ENCODE measurements at regions not wholly inside any gene's neighbourhood (a gene's known extent, or its start where the extent isn't known, plus 50 kb on each side); places are given as distances from the start of the nearest gene placed in this dataset.

- TF ChIP-seq, protein P1, sequence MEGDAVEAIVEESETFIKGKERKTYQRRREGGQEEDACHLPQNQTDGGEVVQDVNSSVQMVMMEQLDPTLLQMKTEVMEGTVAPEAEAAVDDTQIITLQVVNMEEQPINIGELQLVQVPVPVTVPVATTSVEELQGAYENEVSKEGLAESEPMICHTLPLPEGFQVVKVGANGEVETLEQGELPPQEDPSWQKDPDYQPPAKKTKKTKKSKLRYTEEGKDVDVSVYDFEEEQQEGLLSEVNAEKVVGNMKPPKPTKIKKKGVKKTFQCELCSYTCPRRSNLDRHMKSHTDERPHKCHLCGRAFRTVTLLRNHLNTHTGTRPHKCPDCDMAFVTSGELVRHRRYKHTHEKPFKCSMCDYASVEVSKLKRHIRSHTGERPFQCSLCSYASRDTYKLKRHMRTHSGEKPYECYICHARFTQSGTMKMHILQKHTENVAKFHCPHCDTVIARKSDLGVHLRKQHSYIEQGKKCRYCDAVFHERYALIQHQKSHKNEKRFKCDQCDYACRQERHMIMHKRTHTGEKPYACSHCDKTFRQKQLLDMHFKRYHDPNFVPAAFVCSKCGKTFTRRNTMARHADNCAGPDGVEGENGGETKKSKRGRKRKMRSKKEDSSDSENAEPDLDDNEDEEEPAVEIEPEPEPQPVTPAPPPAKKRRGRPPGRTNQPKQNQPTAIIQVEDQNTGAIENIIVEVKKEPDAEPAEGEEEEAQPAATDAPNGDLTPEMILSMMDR (IDR thresholded peaks at IDR 0.05; ENCODE audit: control insufficient read depth, insufficient read depth, low read depth, low read length, missing control alignments), result no peak
- no peak for DNase-seq (ENCODE audit: low read depth)
These were observed 110.2 kb upstream of the PHF14 start for GRCh38 chr7:10863476-10863875.

DNA sequence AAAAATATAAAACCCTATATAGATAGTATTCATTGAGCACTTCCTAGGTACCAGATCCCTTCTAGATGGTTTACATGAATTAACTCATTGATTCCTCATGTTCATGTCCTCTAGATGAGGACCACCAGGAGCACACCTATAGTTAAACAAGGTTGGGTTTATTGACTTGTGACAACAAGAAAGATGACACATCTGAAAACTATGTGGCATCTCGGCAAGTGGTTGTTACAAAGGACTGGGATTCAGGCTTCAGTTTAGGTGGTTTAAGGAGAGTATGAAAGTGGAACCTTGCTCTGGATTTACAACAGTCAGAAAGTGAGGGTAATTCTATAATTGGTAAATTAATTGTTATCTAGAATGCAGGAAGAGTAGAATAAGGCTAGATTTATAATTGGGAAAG is 99.0 kb upstream of the PHF14 start:
- no peak overlapping the region for H3K4me3 ChIP-seq (ENCODE audit: control insufficient read depth, low read depth, low read length)
- TF ChIP-seq, protein P1 (IDR thresholded peaks at IDR 0.05; ENCODE audit: control insufficient read depth, insufficient read depth, low read depth, low read length, missing control alignments), result no peak
- DNase-seq (ENCODE audit: low read depth), result no peak

More at GRCh38 chr7:10863476-10863875, 110.2 kb upstream of the PHF14 start:
- no peak overlapping the region for H3K4me3 ChIP-seq (ENCODE audit: control insufficient read depth, low read depth, low read length)

DNA sequence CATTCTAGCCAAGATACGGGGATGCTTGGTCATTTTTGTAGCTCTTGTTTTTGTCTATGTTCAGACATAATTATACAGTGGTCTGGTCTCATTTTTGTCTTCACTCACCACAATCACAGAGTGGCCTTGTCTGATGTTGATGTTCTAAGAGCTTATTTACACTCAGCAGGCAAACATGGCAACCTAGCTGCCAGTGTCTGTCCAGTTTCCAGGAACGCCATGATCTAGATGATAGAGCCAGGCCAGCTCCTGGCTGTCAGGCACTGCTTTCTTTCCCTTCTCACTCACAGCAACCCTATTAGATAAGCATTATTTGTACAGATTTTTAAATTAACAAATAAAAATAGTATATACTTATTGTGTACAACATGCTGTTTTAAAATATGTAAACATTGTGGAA is 98.6 kb upstream of the PHF14 start:
- TF ChIP-seq, protein P1 (IDR thresholded peaks at IDR 0.05; ENCODE audit: control insufficient read depth, insufficient read depth, low read depth, low read length, missing control alignments), result no peak
- DNase-seq (ENCODE audit: low read depth), result no peak
- H3K4me3 ChIP-seq (ENCODE audit: control insufficient read depth, low read depth, low read length), result no peak overlapping the region

DNA sequence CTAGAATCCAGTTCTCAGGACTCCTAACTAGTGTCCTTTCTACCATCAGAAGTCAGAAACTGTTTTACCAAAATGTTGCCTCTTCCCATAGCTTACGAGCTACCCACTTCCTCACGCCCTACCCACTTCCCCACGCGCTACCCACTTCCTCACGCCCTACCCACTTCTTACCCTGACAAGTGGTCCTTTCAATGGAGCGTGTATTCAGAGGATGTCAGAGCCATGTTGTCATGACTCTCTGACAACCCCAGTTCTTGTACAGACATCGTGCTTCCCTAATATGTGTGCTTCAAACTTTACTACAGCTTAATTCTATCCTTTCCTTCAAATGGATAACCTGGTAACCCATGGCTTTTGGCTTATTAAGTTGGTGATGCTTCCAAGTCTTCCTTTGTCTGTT is 84.8 kb upstream of the PHF14 start:
- no peak for DNase-seq (ENCODE audit: low read depth)
- TF ChIP-seq, protein P1 (IDR thresholded peaks at IDR 0.05; ENCODE audit: control insufficient read depth, insufficient read depth, low read depth, low read length, missing control alignments), result no peak
- H3K4me3 ChIP-seq (ENCODE audit: control insufficient read depth, low read depth, low read length), result no peak overlapping the region

- peak; percentile 21 for DNase-seq (ENCODE audit: low read depth)
- TF ChIP-seq, protein P1 (IDR thresholded peaks at IDR 0.05; ENCODE audit: control insufficient read depth, insufficient read depth, low read depth, low read length, missing control alignments), result peak; percentile 72
- H3K4me3 ChIP-seq (ENCODE audit: control insufficient read depth, low read depth, low read length), result no peak overlapping the region
These were observed 84.3 kb upstream of the PHF14 start for GRCh38 chr7:10889266-10889898.

DNA sequence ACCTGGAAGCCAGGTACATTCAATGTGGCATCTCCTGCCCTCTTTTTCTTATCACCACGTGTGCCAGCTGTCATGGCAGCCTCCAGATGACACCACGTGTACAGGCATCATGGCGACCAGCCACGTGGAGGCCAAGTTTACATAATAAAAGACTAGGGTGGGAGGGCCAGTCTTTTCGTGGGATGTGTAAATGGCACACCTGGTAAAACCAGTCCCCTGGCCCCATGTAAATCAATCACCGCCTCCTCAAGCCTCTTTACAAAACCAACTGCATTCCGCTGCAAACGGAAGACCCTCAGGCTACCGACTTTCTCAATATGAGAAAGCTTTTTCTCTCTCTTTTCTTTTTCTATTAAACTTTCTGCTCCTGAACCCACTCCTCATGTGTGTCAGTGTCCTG is 65.1 kb upstream of the PHF14 start:
- no peak for DNase-seq (ENCODE audit: low read depth)

More for the DNA sequence above, 65.1 kb upstream of the PHF14 start:
- TF ChIP-seq, protein P1 (IDR thresholded peaks at IDR 0.05; ENCODE audit: control insufficient read depth, insufficient read depth, low read depth, low read length, missing control alignments), result no peak
- H3K4me3 ChIP-seq (ENCODE audit: control insufficient read depth, low read depth, low read length), result no peak overlapping the region

All from AG09309 (cell line).